ENCODE measurements at regions not wholly inside any gene's neighbourhood (a gene's known extent, or its start where the extent isn't known, plus 50 kb on each side); places are given as distances from the start of the nearest gene placed in this dataset.

GRCh38 chr12:13851828-13852227 lies 129.6 kb downstream of the GRIN2B start:
- TF ChIP-seq TAF1 (IDR thresholded peaks at IDR 0.05; ENCODE audit: borderline replicate concordance, insufficient read depth, low read length), result no peak
- no peak for TF ChIP-seq FOXP2 (optimal IDR thresholded peaks at IDR 0.05; ENCODE audit: borderline replicate concordance, extremely low read depth, extremely low read length, insufficient read depth)
- TF ChIP-seq POLR2AphosphoS5 (IDR thresholded peaks at IDR 0.05; ENCODE audit: low read depth, low read length), result no peak
- TF ChIP-seq, protein P1, sequence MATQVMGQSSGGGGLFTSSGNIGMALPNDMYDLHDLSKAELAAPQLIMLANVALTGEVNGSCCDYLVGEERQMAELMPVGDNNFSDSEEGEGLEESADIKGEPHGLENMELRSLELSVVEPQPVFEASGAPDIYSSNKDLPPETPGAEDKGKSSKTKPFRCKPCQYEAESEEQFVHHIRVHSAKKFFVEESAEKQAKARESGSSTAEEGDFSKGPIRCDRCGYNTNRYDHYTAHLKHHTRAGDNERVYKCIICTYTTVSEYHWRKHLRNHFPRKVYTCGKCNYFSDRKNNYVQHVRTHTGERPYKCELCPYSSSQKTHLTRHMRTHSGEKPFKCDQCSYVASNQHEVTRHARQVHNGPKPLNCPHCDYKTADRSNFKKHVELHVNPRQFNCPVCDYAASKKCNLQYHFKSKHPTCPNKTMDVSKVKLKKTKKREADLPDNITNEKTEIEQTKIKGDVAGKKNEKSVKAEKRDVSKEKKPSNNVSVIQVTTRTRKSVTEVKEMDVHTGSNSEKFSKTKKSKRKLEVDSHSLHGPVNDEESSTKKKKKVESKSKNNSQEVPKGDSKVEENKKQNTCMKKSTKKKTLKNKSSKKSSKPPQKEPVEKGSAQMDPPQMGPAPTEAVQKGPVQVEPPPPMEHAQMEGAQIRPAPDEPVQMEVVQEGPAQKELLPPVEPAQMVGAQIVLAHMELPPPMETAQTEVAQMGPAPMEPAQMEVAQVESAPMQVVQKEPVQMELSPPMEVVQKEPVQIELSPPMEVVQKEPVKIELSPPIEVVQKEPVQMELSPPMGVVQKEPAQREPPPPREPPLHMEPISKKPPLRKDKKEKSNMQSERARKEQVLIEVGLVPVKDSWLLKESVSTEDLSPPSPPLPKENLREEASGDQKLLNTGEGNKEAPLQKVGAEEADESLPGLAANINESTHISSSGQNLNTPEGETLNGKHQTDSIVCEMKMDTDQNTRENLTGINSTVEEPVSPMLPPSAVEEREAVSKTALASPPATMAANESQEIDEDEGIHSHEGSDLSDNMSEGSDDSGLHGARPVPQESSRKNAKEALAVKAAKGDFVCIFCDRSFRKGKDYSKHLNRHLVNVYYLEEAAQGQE (IDR thresholded peaks at IDR 0.05; ENCODE audit: insufficient read depth in 1 of 2, low read depth in 2 of 2, low read length in 2 of 2), result no peak
- no peak for TF ChIP-seq SIN3A (IDR thresholded peaks at IDR 0.05; ENCODE audit: borderline replicate concordance, insufficient read depth, low read length)

- no peak for TF ChIP-seq TAF1 (IDR thresholded peaks at IDR 0.05; ENCODE audit: borderline replicate concordance, insufficient read depth, low read length)
- no peak for TF ChIP-seq POLR2AphosphoS5 (IDR thresholded peaks at IDR 0.05; ENCODE audit: low read depth, low read length)
- TF ChIP-seq SIN3A (IDR thresholded peaks at IDR 0.05; ENCODE audit: borderline replicate concordance, insufficient read depth, low read length), result no peak
- TF ChIP-seq, protein P1 (IDR thresholded peaks at IDR 0.05; ENCODE audit: insufficient read depth in 1 of 2, low read depth in 2 of 2, low read length in 2 of 2), result no peak
- TF ChIP-seq FOXP2 (optimal IDR thresholded peaks at IDR 0.05; ENCODE audit: borderline replicate concordance, extremely low read depth, extremely low read length, insufficient read depth), result no peak
Observed at GRCh38 chr12:13849456-13849855, 131.9 kb downstream of the GRIN2B start.

GRCh38 chr12:13843841-13844240 lies 137.6 kb downstream of the GRIN2B start:
- no peak for TF ChIP-seq POLR2AphosphoS5 (IDR thresholded peaks at IDR 0.05; ENCODE audit: low read depth, low read length)

- no peak for TF ChIP-seq SIN3A (IDR thresholded peaks at IDR 0.05; ENCODE audit: borderline replicate concordance, insufficient read depth, low read length)
- no peak for TF ChIP-seq FOXP2 (optimal IDR thresholded peaks at IDR 0.05; ENCODE audit: borderline replicate concordance, extremely low read depth, extremely low read length, insufficient read depth)
- TF ChIP-seq POLR2AphosphoS5 (IDR thresholded peaks at IDR 0.05; ENCODE audit: low read depth, low read length), result no peak
- TF ChIP-seq TAF1 (IDR thresholded peaks at IDR 0.05; ENCODE audit: borderline replicate concordance, insufficient read depth, low read length), result no peak
- TF ChIP-seq, protein P1 (IDR thresholded peaks at IDR 0.05; ENCODE audit: insufficient read depth in 1 of 2, low read depth in 2 of 2, low read length in 2 of 2), result no peak
Observed at GRCh38 chr12:13841358-13841757, 140.0 kb downstream of the GRIN2B start.

GRCh38 chr12:13839365-13840336 lies 141.8 kb downstream of the GRIN2B start:
- no peak for TF ChIP-seq SIN3A (IDR thresholded peaks at IDR 0.05; ENCODE audit: borderline replicate concordance, insufficient read depth, low read length)
- TF ChIP-seq TAF1 (IDR thresholded peaks at IDR 0.05; ENCODE audit: borderline replicate concordance, insufficient read depth, low read length), result no peak
- TF ChIP-seq, protein P1 (IDR thresholded peaks at IDR 0.05; ENCODE audit: insufficient read depth in 1 of 2, low read depth in 2 of 2, low read length in 2 of 2), result no peak
- no peak for TF ChIP-seq POLR2AphosphoS5 (IDR thresholded peaks at IDR 0.05; ENCODE audit: low read depth, low read length)
- no peak for TF ChIP-seq FOXP2 (optimal IDR thresholded peaks at IDR 0.05; ENCODE audit: borderline replicate concordance, extremely low read depth, extremely low read length, insufficient read depth)

Measured in PFSK-1 (cell line).